Hematopoietic multipotent progenitor cell (in vitro differentiated cells): ENCODE measurements at regions not wholly inside any gene's neighbourhood (a gene's known extent, or its start where the extent isn't known, plus 50 kb on each side); places are given as distances from the start of the nearest gene placed in this dataset.
"Not testable (repeated sequence)": the region's sequence is repeated elsewhere in the genome, so short reads cannot be mapped to it uniquely, and the experiment has no call there.

ENCODE experiments used
- DNase-seq, 3 donors: peaks; one replicate each; pipeline ENCODE4 v3.0.0-alpha.2; 2011 to 2015; ENCODE audit warnings: low read depth in 2 of 3, low spot score in 2 of 3

- DNase-seq: no peak
Observed at GRCh38 chr3:177607589-177607988, 410.3 kb upstream of the TBL1XR1 start.

GRCh38 chr3:177608443-177608842 lies 411.2 kb upstream of the TBL1XR1 start:
- DNase-seq: no peak

- DNase-seq: no peak
Observed at GRCh38 chr3:177609613-177610012, 412.3 kb upstream of the TBL1XR1 start.

- no peak for DNase-seq
Observed at GRCh38 chr3:177610262-177610661, 413.0 kb upstream of the TBL1XR1 start.

- no peak for DNase-seq
Observed at GRCh38 chr3:177610686-177611633, 413.7 kb upstream of the TBL1XR1 start.

GRCh38 chr3:177611752-177612334 lies 414.6 kb upstream of the TBL1XR1 start:
- no peak for DNase-seq

- no peak for DNase-seq
Observed at GRCh38 chr3:177613901-177614300, 416.6 kb upstream of the TBL1XR1 start.

- DNase-seq: peak in 2 of 3 donors; percentile 54 to 86
Observed at GRCh38 chr3:177615015-177615414, 417.7 kb upstream of the TBL1XR1 start.

- no peak for DNase-seq
Observed at GRCh38 chr3:177618873-177619733, 421.8 kb upstream of the TBL1XR1 start.

GRCh38 chr3:177620073-177620472 lies 422.8 kb upstream of the TBL1XR1 start:
- no peak for DNase-seq

GRCh38 chr3:177622520-177622919 lies 425.2 kb upstream of the TBL1XR1 start:
- DNase-seq: no peak

GRCh38 chr3:177622982-177623617 lies 425.8 kb upstream of the TBL1XR1 start:
- DNase-seq: no peak

GRCh38 chr3:177624528-177625495 lies 427.5 kb upstream of the TBL1XR1 start:
- DNase-seq: no peak

- DNase-seq: no peak
Observed at GRCh38 chr3:177626045-177626444, 428.8 kb upstream of the TBL1XR1 start.

- DNase-seq: not testable (repeated sequence)
Observed at GRCh38 chr3:177628095-177628719, 430.9 kb upstream of the TBL1XR1 start.

- no peak for DNase-seq
Observed at GRCh38 chr3:177629276-177629675, 432.0 kb upstream of the TBL1XR1 start.

GRCh38 chr3:177633671-177634207 lies 436.5 kb upstream of the TBL1XR1 start:
- no peak for DNase-seq

- DNase-seq: not testable (repeated sequence)
Observed at GRCh38 chr3:177635601-177636106, 438.4 kb upstream of the TBL1XR1 start.
